ENCODE measurements at regions not wholly inside any gene's neighbourhood (a gene's known extent, or its start where the extent isn't known, plus 50 kb on each side); places are given as distances from the start of the nearest gene placed in this dataset.

GRCh38 chr6:132016396-132016795, 65.2 kb upstream of the CCN2 start:
- no peaks in the 10 kb centered on the region for H3K27me3 ChIP-seq (ENCODE audit: insufficient read depth, low read length)
- intact Hi-C loops (cut with micrococcal nuclease), result no loop called here
- POLR2A ChIA-PET, result no interaction called here

More at GRCh38 chr6:132016396-132016795, 65.2 kb upstream of the CCN2 start:
- TF ChIP-seq YY1 (IDR thresholded peaks at IDR 0.05; ENCODE audit: extremely low read depth, insufficient replicate concordance, low read depth, low read length), result no peak
- no peak for TF ChIP-seq RAD21 (IDR thresholded peaks at IDR 0.05; ENCODE audit: low read depth)
- no peak for TF ChIP-seq SIN3A (IDR thresholded peaks at IDR 0.05; ENCODE audit: low read depth)
- TF ChIP-seq ATF3 (IDR thresholded peaks at IDR 0.05), result no peak
- no peak for TF ChIP-seq POLR2A (IDR thresholded peaks at IDR 0.05; ENCODE audit: borderline replicate concordance, extremely low read depth, insufficient read depth, insufficient read length)
- no peak for TF ChIP-seq CTCF (IDR thresholded peaks at IDR 0.05 in 2 of 3, conservative IDR thresholded peaks at IDR 0.05 in 1 of 3; ENCODE audit: borderline replicate concordance in 1 of 3, insufficient read depth in 1 of 3, low read depth in 2 of 3, low read length in 2 of 3)
- TF ChIP-seq SRF (IDR thresholded peaks at IDR 0.05; ENCODE audit: low read depth), result no peak
- TF ChIP-seq REST (IDR thresholded peaks at IDR 0.05; ENCODE audit: low read depth), result no peak
- TF ChIP-seq FOSL1 (IDR thresholded peaks at IDR 0.05; ENCODE audit: low read depth), result no peak
- CTCF ChIA-PET, result no interaction called here
- no TSS peak for BruUV-seq (replicated peaks)
- Histone ChIP-seq H3K4me2 (ENCODE audit: low read length) (no peak overlapping the region), H3K79me2 (ENCODE audit: insufficient read depth, low read length) (no peaks in the 10 kb centered on the region), H4K20me1 (ENCODE audit: insufficient read depth) (no peaks in the 10 kb centered on the region), H3K4me1 (ENCODE audit: control insufficient read depth in 1 of 2, insufficient read depth in 2 of 2, low read length in 2 of 2) (peaks cover 0 to 2% of the 10 kb centered on the region in 2 experiments; a peak in 1 of 4 replicates), H3K9me3 (ENCODE audit: control insufficient read depth in 1 of 2, insufficient read depth in 1 of 2, low read depth in 1 of 2, low read length in 2 of 2) (no peaks in the 10 kb centered on the region), H2AFZ (ENCODE audit: low read depth, low read length, poor library complexity, severe bottlenecking) (no peak overlapping the region), H3K36me3 (ENCODE audit: control insufficient read depth in 1 of 2, insufficient read depth in 2 of 2, low read length in 2 of 2) (no peaks in the 10 kb centered on the region), H3K27ac (ENCODE audit: low read depth, low read length) (no peak overlapping the region), H3K9ac (ENCODE audit: low read length) (no peak overlapping the region), H3K9me2 (ENCODE audit: insufficient read depth) (no peaks in the 10 kb centered on the region), H3K4me3 (replicated peaks in 1 of 2; ENCODE audit: low read depth in 1 of 2, low read length in 2 of 2) (no peak overlapping the region)
- ATAC-seq (no peak), DNase-seq (ENCODE audit: low read depth, low spot score) (no peak)
- RAD21 ChIA-PET (ENCODE audit: low non-redundant PET in 1 of 2, low total read pairs in 2 of 2, uncharacterized antibody in 2 of 2, unreplicated experiment in 2 of 2), result no interaction called here

Measured in HCT116 (cell line).